ENCODE measurements at regions not wholly inside any gene's neighbourhood (a gene's known extent, or its start where the extent isn't known, plus 50 kb on each side); places are given as distances from the start of the nearest gene placed in this dataset.

- H2AFZ ChIP-seq (ENCODE audit: insufficient read depth, low read length, poor library complexity): no peak overlapping the region
- H3K9ac ChIP-seq (ENCODE audit: low read length): no peak overlapping the region
- no peaks in the 10 kb centered on the region for H3K79me1 ChIP-seq (ENCODE audit: low read length)
- no peak overlapping the region for H3K18ac ChIP-seq (ENCODE audit: low read length)
- H3K23ac ChIP-seq (ENCODE audit: low read length): no peak overlapping the region
- H3K4me3 ChIP-seq (ENCODE audit: low read depth, low read length): no peak overlapping the region
- no peak overlapping the region for H3K27ac ChIP-seq (ENCODE audit: low read depth, low read length)
- H3K14ac ChIP-seq (ENCODE audit: low read length): no peak overlapping the region
- no peaks in the 10 kb centered on the region for H3K36me3 ChIP-seq (ENCODE audit: control insufficient read depth in 1 of 2, insufficient read depth in 2 of 2, low read length in 2 of 2)
- DNase-seq: no peak
- WGBS (ENCODE audit: extremely low coverage, insufficient coverage, insufficient read length): no CpG with 5 or more reads among the region's 2 CpGs
- H2BK5ac ChIP-seq (ENCODE audit: low read depth, low read length, poor library complexity): no peak overlapping the region
- H3K79me2 ChIP-seq (ENCODE audit: control insufficient read depth, insufficient read depth, low read length, poor library complexity): no peaks in the 10 kb centered on the region
- H4K91ac ChIP-seq (ENCODE audit: low read depth, low read length): no peak overlapping the region
- H3K9me3 ChIP-seq (ENCODE audit: insufficient read depth, low read depth, low read length): no peaks in the 10 kb centered on the region
- no peak overlapping the region for H4K8ac ChIP-seq (ENCODE audit: low read depth, low read length)
- no peak overlapping the region for H2BK120ac ChIP-seq (ENCODE audit: insufficient read depth, low read length, poor library complexity)
- no peak overlapping the region for H4K12ac ChIP-seq (ENCODE audit: low read depth, low read length)
- no peak overlapping the region for H2AK5ac ChIP-seq (ENCODE audit: low read length)
- no peak overlapping the region for H3K4ac ChIP-seq (ENCODE audit: low read depth, low read length)
- no peaks in the 10 kb centered on the region for H3K27me3 ChIP-seq (ENCODE audit: insufficient read depth, low read length)
- no peak overlapping the region for H2BK12ac ChIP-seq (ENCODE audit: low read length)
- no peak overlapping the region for H3K4me2 ChIP-seq (ENCODE audit: low read length)
- H3K4me1 ChIP-seq (ENCODE audit: control insufficient read depth in 1 of 2, insufficient read depth in 2 of 2, low read length in 2 of 2): peaks cover 0 to 1% of the 10 kb centered on the region in 2 experiments
These were observed 231.3 kb upstream of the SATB1 start for GRCh38 chr3:18656410-18656809.

- no peaks in the 10 kb centered on the region for H3K9me3 ChIP-seq (ENCODE audit: insufficient read depth, low read depth, low read length)
- WGBS (ENCODE audit: extremely low coverage, insufficient coverage, insufficient read length): no CpG with 5 or more reads among the region's 1 CpG
- no peak overlapping the region for H3K27ac ChIP-seq (ENCODE audit: low read depth, low read length)
These were observed 230.7 kb upstream of the SATB1 start for GRCh38 chr3:18655827-18656226.

GRCh38 chr3:18652781-18653180 is 227.6 kb upstream of the SATB1 start:
- H3K14ac ChIP-seq (ENCODE audit: low read length): no peak overlapping the region
- no peaks in the 10 kb centered on the region for H3K79me1 ChIP-seq (ENCODE audit: low read length)
- no peak overlapping the region for H2BK120ac ChIP-seq (ENCODE audit: insufficient read depth, low read length, poor library complexity)
- H3K36me3 ChIP-seq (ENCODE audit: control insufficient read depth in 1 of 2, insufficient read depth in 2 of 2, low read length in 2 of 2): no peaks in the 10 kb centered on the region
- H3K9ac ChIP-seq (ENCODE audit: low read length): no peak overlapping the region
- H3K4me1 ChIP-seq (ENCODE audit: control insufficient read depth in 1 of 2, insufficient read depth in 2 of 2, low read length in 2 of 2): no peaks in the 10 kb centered on the region
- no peak overlapping the region for H3K23ac ChIP-seq (ENCODE audit: low read length)
- no peak overlapping the region for H4K91ac ChIP-seq (ENCODE audit: low read depth, low read length)
- H4K12ac ChIP-seq (ENCODE audit: low read depth, low read length): no peak overlapping the region
- no peaks in the 10 kb centered on the region for H3K79me2 ChIP-seq (ENCODE audit: control insufficient read depth, insufficient read depth, low read length, poor library complexity)
- no peak overlapping the region for H3K4me3 ChIP-seq (ENCODE audit: low read depth, low read length)
- no peak overlapping the region for H3K27ac ChIP-seq (ENCODE audit: low read depth, low read length)
- no peak overlapping the region for H2AFZ ChIP-seq (ENCODE audit: insufficient read depth, low read length, poor library complexity)
- no peak overlapping the region for H2BK12ac ChIP-seq (ENCODE audit: low read length)
- H3K27me3 ChIP-seq (ENCODE audit: insufficient read depth, low read length): no peaks in the 10 kb centered on the region
- H3K4ac ChIP-seq (ENCODE audit: low read depth, low read length): no peak overlapping the region
- H3K4me2 ChIP-seq (ENCODE audit: low read length): no peak overlapping the region
- no peak overlapping the region for H2BK5ac ChIP-seq (ENCODE audit: low read depth, low read length, poor library complexity)
- no peak for DNase-seq
- no peak overlapping the region for H3K18ac ChIP-seq (ENCODE audit: low read length)
- no peaks in the 10 kb centered on the region for H3K9me3 ChIP-seq (ENCODE audit: insufficient read depth, low read depth, low read length)
- no peak overlapping the region for H4K8ac ChIP-seq (ENCODE audit: low read depth, low read length)
- WGBS (ENCODE audit: extremely low coverage, insufficient coverage, insufficient read length): no CpG with 5 or more reads among the region's 3 CpGs
- no peak overlapping the region for H2AK5ac ChIP-seq (ENCODE audit: low read length)

More at GRCh38 chr3:18655827-18656226, 230.7 kb upstream of the SATB1 start:
- no peak overlapping the region for H3K9ac ChIP-seq (ENCODE audit: low read length)
- no peak overlapping the region for H2BK120ac ChIP-seq (ENCODE audit: insufficient read depth, low read length, poor library complexity)
- no peak overlapping the region for H3K4me3 ChIP-seq (ENCODE audit: low read depth, low read length)
- H3K79me1 ChIP-seq (ENCODE audit: low read length): no peaks in the 10 kb centered on the region
- no peaks in the 10 kb centered on the region for H3K79me2 ChIP-seq (ENCODE audit: control insufficient read depth, insufficient read depth, low read length, poor library complexity)
- H3K4ac ChIP-seq (ENCODE audit: low read depth, low read length): no peak overlapping the region
- no peak overlapping the region for H3K14ac ChIP-seq (ENCODE audit: low read length)
- H3K18ac ChIP-seq (ENCODE audit: low read length): no peak overlapping the region
- H2AFZ ChIP-seq (ENCODE audit: insufficient read depth, low read length, poor library complexity): no peak overlapping the region
- no peak overlapping the region for H3K23ac ChIP-seq (ENCODE audit: low read length)
- no peak overlapping the region for H3K4me2 ChIP-seq (ENCODE audit: low read length)
- H3K27me3 ChIP-seq (ENCODE audit: insufficient read depth, low read length): no peaks in the 10 kb centered on the region
- DNase-seq: no peak
- H2BK5ac ChIP-seq (ENCODE audit: low read depth, low read length, poor library complexity): no peak overlapping the region
- no peak overlapping the region for H2AK5ac ChIP-seq (ENCODE audit: low read length)
- H4K91ac ChIP-seq (ENCODE audit: low read depth, low read length): no peak overlapping the region
- H3K4me1 ChIP-seq (ENCODE audit: control insufficient read depth in 1 of 2, insufficient read depth in 2 of 2, low read length in 2 of 2): peaks cover 0 to 1% of the 10 kb centered on the region in 2 experiments
- no peak overlapping the region for H2BK12ac ChIP-seq (ENCODE audit: low read length)
- no peak overlapping the region for H4K8ac ChIP-seq (ENCODE audit: low read depth, low read length)
- H4K12ac ChIP-seq (ENCODE audit: low read depth, low read length): no peak overlapping the region
- no peaks in the 10 kb centered on the region for H3K36me3 ChIP-seq (ENCODE audit: control insufficient read depth in 1 of 2, insufficient read depth in 2 of 2, low read length in 2 of 2)

DNA sequence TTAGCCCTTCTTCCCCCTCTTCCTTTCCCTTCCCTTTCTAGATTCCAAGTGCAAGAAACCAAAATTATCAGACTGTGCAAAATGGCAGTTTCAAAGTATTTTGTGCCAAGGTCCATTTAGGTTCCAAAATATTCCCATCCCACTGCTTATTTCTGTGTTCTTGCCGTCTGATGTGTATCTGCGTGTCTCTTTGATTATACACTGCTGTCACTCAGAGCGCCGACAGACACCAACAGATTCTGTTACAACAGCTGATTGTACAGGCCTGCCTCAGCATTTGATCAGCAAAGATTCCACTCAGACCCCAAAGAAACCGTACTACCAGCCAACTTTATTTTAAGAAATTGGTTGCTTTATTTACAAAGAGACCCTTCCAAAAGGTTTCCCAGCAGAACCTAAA is 225.6 kb upstream of the SATB1 start:
- Histone ChIP-seq H3K4me1 (ENCODE audit: control insufficient read depth in 1 of 2, insufficient read depth in 2 of 2, low read length in 2 of 2) (no peaks in the 10 kb centered on the region), H3K79me1 (ENCODE audit: low read length) (no peaks in the 10 kb centered on the region), H3K4me3 (ENCODE audit: low read depth, low read length) (no peak overlapping the region), H2BK12ac (ENCODE audit: low read length) (no peak overlapping the region), H3K36me3 (ENCODE audit: control insufficient read depth in 1 of 2, insufficient read depth in 2 of 2, low read length in 2 of 2) (no peaks in the 10 kb centered on the region), H3K27ac (ENCODE audit: low read depth, low read length) (no peak overlapping the region), H3K23ac (ENCODE audit: low read length) (no peak overlapping the region), H3K9ac (ENCODE audit: low read length) (no peak overlapping the region), H3K9me3 (ENCODE audit: insufficient read depth, low read depth, low read length) (no peaks in the 10 kb centered on the region), H4K8ac (ENCODE audit: low read depth, low read length) (no peak overlapping the region), H4K91ac (ENCODE audit: low read depth, low read length) (no peak overlapping the region), H2AFZ (ENCODE audit: insufficient read depth, low read length, poor library complexity) (no peak overlapping the region), H3K14ac (ENCODE audit: low read length) (no peak overlapping the region), H3K4ac (ENCODE audit: low read depth, low read length) (no peak overlapping the region), H2BK5ac (ENCODE audit: low read depth, low read length, poor library complexity) (no peak overlapping the region), H3K18ac (ENCODE audit: low read length) (no peak overlapping the region), H3K4me2 (ENCODE audit: low read length) (no peak overlapping the region), H3K79me2 (ENCODE audit: control insufficient read depth, insufficient read depth, low read length, poor library complexity) (no peaks in the 10 kb centered on the region), H4K12ac (ENCODE audit: low read depth, low read length) (no peak overlapping the region), H2AK5ac (ENCODE audit: low read length) (no peak overlapping the region), H2BK120ac (ENCODE audit: insufficient read depth, low read length, poor library complexity) (no peak overlapping the region), H3K27me3 (ENCODE audit: insufficient read depth, low read length) (no peaks in the 10 kb centered on the region)
- WGBS (ENCODE audit: extremely low coverage, insufficient coverage, insufficient read length): no CpG with 5 or more reads among the region's 5 CpGs
- DNase-seq: no peak
